ENCODE measurements at regions not wholly inside any gene's neighbourhood (a gene's known extent, or its start where the extent isn't known, plus 50 kb on each side); places are given as distances from the start of the nearest gene placed in this dataset.

DNA sequence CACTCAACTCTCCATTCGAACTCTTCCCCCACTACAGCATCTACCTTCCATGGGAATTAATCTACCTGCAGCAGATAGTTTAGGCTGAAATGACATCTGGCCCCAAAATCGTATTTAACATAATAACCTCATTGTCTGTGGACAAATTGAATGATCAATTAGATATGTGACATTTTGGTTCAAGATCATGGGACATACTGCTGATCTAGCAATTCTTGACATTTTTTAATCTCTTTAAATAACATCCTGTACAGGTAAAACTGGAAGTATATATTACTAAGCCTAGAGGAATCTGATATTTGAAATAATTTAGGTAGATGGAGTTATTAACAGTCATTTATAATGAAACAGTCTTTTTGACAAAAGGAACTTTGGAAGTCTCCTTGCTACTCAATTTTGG, 702.5 kb downstream of the NLGN4X start:
- no peak for DNase-seq

DNA sequence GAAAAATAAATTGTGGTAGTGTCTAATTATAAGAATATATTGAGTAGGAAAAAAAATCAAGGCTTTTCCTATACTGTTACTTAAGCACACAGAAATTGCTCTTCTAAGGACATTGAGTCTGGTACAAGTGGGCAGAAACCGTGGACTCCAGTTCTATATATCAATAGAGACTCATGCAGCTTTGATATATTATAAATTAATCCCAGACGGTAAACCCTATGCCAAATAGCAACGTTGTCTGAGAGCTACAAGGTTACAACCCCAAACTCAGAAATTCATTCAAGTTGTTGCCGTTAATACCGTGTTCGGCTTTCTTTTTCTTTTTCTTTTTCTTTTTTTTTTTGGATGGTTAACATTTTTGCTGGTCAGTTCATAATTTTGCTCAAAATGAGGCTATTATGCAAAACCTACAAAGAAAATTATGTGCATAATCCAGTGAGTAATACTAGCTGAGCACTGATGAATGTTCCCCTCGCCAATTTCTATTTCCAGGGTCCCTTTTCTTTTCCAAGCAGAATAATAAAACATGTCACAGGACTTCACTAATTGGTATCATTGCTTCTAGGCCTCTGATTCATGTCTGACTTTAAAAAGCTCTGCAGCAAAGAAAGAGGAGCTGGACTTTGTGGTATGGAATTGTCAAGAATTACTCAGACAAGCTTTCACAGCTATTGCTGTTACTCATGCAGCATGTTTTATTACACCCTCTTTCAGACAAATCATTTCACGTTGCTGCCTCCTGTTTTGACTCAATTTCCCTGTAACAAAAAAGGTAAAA, 737.7 kb downstream of the NLGN4X start:
- no peak for DNase-seq

DNA sequence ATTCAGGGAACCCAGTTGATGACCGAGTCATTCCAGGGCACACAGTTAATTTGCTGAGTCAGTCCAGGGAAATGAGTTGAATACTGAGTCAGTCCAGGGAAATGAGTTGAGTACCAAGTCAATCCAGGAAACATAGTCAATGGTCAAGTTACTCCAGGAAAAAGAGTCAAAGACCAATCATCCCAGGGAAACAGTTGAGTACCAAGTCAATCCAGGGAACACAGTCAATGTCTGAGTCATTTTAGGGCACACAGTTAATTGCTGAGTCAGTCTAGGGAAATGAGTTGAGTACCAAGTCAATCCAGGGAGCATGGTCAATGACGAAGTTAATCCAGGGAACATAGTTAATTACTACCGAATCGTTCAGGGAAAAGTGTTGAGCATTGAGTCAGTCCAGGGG, 754.4 kb downstream of the NLGN4X start:
- DNase-seq: no peak

DNA sequence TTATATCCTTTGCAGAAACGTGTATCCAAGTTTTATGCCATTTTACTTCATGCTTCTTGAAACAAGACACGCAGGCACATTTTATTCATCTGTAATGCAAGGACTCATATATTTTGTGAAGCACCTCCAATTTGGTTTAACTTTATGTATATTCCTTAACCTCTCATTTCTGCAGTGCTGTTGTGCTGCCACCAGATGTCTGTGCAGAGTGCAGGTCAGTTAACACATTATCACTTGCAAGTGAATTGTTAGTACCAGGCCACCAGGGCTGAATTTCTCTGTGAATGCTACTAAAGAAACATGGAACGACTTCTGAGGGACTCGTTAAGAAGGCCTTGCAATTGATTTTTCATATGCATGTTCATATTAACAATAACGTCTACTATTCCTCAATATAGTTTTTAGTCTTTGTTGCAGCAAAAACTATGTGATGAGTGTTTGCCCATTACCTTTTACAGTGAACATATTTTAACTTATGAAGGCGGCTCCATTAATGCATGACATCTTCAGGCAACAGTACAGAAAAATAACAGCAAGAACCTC, 770.3 kb downstream of the NLGN4X start:
- DNase-seq: no peak

DNA sequence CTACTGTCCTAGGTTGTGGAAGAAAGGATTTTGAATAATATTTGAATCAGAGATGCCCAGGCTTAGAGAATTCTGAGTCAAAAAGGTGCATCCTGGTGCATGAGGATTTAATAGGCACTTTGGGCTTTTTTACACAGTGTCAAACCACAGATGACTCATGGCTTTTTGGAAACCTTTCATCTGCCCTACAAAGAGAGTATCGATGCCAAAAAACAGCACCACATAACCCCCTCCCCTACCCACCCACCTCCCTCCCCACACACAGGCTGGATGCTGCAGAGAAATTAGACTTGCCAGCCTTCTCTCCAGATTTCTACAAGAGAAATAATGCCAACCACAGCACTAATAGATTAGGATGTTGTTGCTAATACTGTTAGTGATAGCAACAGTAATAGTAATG, 779.3 kb downstream of the NLGN4X start:
- DNase-seq: no peak

DNA sequence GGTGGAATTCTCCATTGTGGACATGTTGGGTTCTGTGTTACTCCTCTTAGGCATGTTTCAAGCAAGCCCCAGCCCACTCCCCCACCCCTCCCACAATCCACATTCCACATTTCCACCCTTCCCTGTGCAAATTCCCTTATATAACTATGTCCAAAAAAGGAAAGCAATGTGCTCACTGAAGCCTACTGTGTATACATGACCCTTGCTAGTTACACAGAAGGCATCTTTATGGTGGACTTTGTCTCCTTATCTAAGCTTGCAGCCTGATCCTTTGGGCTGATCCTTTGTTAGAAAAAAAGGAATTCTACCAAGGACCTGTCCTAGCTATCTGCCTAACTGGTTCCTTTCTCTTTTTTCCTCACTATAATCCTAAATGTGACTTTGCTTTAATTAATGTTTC, 796.8 kb downstream of the NLGN4X start:
- DNase-seq: no peak

DNA sequence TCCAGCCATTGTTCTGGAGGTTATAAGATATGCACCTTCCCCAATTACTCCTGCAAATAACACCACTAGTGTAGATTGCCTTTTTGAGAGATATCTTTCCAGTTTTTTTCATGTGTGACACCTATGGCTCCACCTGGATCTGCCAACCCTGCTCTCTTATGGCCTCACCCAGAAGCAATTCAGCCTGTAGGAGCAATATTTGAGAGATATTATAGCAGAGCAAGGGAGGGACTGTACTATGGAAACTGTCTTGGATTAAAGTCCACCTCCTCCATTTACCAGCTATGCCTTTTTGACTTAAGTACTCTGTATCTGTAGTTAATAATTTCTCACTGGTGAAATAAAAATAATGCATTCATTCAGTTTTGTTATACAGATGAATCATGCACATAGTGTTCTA, 803.5 kb downstream of the NLGN4X start:
- no peak for DNase-seq

DNA sequence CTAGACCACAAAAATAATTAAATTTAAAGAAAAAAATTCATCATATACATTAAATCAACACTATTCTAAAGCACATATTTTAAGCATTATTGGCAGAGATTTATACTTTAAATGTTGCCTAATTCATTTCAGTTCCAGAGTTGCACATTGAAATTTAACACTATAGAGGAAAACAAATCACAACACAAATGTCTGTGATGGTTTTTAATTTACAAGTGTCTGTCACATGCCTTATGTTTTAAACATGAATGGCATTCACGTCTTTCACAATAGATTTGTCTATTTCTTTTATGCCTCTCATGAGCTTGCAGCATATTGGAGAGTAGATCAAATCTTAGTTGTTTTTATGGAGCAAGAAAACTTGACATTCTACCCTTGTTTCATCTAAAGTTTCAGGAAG, 811.3 kb downstream of the NLGN4X start:
- no peak for DNase-seq

DNA sequence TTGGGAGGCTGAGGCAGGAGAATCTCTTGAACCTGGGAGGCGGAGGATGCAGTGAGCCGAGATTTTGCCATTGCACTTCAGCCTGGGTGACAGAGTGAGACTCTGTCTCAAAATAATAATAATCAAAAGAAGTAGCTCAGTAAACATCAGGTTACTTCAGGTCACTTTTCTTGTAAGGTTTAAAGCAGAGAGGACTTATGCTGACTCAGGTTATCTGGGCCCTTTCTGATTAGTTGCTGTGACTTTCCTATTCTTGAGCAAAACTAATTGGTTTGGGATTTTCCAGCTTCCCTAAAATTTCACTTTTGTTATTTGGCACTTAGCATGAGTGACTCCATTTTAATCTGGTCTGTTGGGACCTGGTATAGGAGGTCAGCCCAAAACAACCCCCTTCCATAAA, 812.9 kb downstream of the NLGN4X start:
- DNase-seq: no peak

DNA sequence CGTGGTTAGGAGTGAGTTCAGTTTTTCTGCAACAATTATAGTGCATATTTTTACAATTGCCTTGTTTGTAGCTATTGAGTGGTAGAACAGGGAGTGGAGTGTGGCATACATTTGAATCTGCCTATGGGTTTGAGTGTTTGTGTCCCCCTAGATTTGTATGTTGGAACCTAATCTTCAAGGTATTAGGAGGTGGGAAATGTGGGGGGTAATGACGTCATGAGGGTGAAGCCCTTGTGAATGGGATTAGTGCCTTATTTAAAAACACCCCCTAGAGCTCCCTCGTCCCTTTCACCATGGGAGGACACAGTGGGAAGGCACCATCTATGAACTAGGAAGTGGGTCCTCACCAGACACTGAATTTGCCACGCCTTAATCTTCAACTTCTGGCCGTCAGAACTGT, 819.6 kb downstream of the NLGN4X start:
- no peak for DNase-seq

DNA sequence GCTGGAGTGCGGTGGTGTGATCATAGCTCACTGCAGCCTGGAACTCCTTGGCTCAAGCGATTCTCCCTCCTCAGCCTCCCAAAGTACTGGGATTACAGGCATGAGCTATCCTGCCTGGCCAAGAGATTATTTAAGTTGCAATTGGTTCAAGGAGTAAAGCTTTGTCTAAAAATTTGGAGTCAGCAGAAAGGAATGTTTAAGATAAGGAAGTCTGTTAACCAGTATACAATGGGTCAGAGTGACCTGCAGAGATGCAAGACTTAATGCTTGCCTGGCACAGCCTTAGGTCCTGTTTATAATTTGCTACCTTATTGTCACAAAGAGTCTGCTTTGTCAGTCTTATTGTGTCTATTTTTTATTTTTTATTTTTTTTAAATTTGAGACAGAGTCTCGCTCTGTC, 826.2 kb downstream of the NLGN4X start:
- no peak for DNase-seq

DNA sequence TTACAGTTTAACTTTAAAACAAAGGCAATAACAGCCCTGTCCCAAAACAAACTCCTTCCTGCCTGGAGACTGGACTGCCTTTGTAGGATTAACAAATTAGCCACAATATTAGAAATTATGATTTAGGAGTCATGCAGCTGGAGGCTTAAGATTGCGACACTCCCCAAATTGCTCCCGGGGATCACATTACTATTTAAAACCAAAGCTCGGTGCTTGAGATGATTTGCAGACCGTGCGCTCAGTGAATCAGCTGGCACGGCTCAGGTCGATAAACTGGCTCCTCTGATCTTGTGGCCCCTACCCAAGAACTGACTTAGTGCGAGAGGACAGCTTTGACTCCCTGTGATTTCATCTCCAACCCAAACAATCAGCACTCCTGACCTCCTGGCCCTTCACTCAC, 829.3 kb downstream of the NLGN4X start:
- no peak for DNase-seq

DNA sequence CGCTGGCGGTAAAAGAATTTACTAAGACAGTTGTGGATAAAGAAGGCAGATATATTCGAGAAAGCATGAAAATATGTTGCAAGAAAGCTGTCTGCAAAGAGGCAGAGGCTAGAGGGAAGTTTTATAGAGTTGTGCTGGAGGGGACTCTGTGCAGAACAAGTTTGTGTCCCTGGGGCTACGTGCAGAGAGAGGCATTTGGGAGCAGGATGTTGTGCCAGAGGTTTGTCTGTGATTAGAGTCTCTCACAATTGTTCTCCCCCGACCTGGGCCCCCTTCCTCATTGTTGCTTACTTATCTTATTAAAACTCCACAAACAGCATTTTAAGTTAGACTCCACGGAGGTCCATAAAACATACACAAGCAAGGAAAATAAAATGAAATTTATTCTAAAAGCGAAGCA, 831.3 kb downstream of the NLGN4X start:
- DNase-seq: no peak

DNA sequence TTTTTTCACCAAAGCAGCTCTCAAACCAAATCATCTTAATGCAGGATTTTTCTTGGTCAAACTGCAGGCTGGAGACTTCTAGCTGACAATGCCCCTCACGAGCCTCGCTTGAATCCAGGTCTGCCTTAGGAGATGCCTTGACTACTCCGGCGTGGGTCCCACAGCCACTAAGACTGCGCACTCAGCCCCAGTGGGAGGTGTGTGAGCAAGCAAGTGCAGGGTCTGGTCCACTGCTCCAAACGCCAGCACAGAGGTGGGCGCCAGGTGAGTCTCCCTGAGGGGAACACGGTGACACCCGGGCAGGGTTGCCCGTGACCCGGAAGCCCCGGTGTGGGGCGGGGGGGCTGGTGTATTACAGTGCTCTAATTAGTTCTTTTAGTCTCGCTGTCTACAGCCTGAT, 838.3 kb downstream of the NLGN4X start:
- no peak for DNase-seq

DNA sequence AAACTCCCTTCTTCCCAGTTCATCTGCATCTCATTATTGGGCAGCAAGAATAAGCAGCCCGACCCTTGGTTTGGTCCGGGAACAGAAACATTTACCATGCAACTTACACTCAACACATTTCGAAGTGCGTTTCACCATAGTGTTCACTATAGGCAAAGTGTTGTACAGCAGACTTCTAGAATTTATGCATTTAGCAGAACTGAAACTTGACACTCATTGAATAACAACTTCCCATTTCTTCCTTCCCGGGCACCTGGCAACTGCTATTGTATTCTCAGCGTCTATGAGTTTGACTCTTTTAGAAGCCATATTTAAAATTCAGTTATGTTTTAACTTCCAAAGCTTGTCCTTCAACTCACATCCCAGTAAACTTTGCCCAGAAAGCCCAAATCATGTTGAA, 840.6 kb downstream of the NLGN4X start:
- DNase-seq: no peak

DNA sequence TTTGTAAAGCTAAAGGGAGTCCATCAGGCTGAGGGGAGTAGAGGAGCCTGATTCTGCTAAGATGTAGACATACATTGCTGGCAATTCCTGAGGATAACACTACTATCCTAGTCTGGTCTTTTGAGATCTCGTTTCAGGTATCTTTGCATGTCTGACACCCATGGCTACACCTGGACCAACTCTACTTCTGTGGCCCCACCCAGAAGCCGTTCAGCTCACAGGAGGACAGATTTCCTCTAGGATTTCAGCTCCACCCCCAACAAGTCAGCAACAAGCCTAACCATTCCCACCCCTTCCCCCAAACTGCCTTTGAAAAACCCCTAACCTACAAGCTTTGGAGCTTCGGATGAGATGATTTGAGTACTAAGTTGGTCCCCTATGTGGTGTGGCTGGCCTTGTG, 848.2 kb downstream of the NLGN4X start:
- DNase-seq: no peak

DNA sequence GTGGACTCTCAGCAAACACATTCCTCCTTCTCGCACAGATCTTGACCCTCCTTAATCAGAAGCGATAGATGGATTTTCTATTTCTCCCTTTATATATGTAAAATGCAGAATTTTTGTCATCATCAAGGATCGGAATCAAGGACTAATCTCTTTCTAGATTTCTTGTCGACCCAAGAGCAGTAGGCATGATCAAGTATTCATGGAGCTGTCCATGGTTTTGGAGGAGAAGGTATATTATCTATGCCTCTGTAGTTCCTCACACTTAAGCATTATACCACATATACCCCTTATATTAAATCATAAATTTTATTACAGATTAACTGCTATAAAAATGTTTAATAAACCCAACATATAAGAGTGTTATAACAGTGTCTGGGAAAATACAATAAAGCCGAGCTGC, 886.8 kb downstream of the NLGN4X start:
- no peak for DNase-seq

DNA sequence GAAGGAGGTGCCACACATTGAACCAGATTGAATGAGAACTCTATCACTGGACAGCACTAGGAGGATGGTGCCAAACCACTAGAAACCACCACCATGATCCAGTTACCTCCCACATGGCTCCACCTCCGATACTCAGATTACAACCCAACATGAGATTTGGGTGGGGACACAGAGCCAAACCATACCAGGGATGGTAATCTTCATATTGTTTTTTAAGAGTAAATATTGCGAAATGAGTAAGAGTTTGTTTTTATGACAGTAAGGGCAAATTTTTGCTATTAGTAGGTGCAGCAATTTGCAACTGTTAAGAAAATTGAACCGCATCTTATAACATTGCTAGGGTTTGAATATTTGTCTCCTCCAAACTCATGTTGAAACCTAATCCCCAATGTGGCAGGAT, 891.5 kb downstream of the NLGN4X start:
- DNase-seq: no peak

DNA sequence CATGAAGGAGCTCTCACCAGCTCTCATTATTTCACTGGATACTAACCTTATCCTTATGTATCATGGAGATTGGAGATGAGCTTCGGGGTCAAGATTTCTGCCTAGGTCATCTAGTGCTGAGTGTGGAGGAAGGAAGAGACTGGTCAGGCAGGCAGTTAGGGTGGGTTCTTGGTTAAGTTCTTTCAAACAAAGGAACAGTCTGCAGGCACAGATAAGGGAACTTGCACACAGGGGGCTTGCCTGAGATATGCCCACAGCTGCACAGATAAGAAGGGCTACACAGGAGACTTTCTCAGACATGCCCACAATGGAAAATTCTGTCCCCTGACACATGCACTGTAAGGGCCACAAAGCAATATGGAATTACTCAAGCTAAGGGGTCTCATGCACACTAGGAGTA, 904.1 kb downstream of the NLGN4X start:
- DNase-seq: no peak

DNA sequence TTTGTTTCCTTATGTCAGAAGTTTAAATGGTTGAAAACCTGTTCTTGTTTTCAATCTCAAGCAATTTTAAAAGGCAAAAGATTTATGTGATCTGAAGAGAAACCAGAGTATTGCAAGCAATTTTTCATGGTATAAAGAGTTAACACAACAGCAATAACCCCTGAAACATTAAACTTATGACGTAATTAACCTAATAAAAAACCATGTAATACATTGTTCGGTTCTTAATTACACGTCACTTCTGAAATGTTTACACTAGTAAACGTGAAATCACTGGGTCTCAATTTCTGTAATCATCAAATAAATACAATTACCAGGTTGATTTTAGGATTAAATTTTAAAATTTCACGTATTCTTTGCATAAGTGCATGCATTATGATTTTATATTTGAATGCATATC, 914.5 kb downstream of the NLGN4X start:
- no peak for DNase-seq

DNA sequence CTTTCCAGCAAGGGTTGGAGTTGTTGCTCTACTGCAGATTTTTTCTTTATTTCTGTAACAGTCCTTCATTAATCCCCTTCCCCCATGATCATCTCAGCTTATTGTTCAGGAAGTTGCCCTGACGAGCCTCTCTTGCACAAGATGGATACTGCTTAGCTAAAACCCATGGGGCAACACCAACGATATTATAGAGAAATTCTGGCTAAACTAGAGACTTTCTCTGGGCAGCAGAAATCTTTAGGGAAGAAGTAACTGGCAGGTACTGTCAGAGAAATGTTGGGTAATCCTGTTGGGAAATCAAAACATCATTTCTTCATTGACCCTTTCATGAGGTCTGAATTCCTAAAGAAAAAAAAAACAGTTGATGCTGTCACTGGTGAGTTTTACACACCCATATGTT, 921.3 kb downstream of the NLGN4X start:
- no peak for DNase-seq

DNA sequence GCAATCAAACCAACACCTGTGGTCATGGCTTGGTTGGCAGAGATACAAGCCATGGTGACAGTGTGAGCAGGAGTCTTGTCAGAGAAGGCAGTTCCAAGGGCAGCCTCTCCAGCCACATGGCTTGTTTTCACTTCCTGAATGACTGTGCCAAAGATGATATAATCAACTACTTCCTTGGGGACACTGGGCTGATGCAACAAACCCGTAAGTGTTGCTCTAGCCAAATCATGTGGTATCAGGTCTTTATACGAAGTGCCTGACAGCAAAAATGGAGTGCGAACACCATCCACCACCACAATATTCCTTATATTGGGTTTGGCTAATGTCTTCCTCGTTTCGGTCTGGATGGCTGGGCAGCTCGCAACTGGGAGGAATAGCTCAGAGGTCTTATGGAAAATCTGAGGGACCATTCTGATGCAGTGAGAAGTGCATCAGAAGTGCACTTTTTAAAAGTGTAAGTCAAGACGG, 922.0 kb downstream of the NLGN4X start:
- no peak for DNase-seq

DNA sequence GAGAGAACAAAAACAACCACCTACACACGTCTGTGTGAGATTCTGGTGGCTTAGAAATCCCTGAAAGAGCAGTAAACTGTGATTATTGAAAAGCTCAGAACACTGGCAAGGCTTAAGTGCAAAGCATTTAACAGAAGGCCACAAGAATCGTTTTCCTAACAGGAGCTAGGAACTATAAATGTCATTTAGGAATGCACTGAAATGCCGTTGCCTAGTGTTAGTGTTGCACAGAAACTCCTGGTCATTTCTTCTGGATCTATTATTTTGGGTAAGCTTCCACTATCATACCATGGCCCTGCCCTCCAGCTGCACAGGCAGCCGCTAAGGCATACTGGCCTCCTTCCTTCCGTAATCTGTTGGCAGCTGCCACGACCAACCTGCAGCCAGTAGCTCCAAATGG, 923.2 kb downstream of the NLGN4X start:
- no peak for DNase-seq

DNA sequence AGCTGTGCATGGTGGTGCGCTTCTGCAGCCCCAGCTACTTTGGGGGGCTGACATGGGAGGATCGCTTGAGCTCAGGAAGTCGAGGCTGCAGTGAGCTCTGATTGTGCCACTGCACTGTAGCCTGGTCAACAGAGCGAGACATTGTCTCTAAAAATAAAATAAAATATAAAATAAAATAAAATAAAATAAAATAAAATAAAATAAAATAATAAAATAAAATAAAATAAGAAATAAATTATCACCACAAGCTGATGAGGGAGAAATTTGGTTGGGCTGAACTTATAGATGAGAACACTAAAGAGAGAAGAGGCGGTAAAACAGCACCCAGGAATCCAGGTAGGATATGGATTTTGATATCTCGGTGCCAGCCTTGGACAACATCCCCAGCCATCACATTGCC, 933.7 kb downstream of the NLGN4X start:
- no peak for DNase-seq

DNA sequence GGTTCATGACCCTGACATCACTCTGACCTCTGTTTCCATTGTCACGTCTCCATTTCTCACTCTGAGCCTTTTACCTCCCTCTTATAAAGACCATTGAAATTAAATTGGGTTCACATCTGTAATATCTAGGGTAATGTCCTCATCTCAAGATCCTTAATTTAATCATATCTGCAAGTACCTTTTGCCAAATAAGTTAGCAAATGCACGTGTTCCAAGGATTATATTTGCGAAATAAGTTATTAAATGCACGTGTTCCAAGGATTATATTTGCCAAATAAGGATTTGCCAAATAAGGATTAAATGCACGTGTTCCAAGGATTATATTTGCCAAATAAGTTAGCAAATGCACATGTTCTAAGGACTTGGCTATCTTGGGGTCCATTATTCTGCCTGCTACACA, 938.0 kb downstream of the NLGN4X start:
- DNase-seq: no peak

Measured in NCI-H2171 (cell line).